HTR-8/SVneo (cell line): ENCODE measurements at regions not wholly inside any gene's neighbourhood (a gene's known extent, or its start where the extent isn't known, plus 50 kb on each side); places are given as distances from the start of the nearest gene placed in this dataset.
"Not testable (repeated sequence)": the region's sequence is repeated elsewhere in the genome, so short reads cannot be mapped to it uniquely, and the experiment has no call there.

Source experiments
- DNase-seq: peaks from one replicate; pipeline ENCODE4 v3.0.0; 2011; ENCODE audit warnings: low spot score, mixed read lengths; ENCODE audit not compliant: insufficient read length
- FAIRE-seq: peaks from 2 replicates; lab custom pipeline; 2011; peaks lifted over from hg19 to GRCh38; lab: Jason Lieb, UNC

DNA sequence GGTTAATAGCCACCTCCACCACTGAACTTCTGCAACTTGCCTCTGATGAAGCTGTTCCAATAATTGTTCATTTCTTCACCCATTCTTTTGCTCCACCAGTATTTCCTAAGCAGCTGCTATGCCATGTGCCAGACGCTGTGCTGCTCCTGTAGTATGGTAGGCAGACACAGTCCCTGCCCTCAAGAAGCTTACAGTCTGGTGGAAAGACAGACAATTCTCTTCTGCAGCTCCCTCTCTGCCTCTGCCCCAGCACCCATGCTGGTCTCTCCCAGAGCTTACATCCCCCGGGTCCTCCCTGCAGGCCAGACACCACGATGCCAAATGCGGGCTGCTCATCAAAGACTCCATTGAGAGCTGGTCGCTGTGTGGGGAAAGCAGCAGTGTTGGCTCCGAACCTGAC is 111.6 kb upstream of the ESRRB start:
- no peak for DNase-seq
- FAIRE-seq, result no peak

- DNase-seq (peak; percentile 67), FAIRE-seq (no peak)
Measured at GRCh38 chr14:76267322-76268046, 108.5 kb upstream of the ESRRB start.

DNA sequence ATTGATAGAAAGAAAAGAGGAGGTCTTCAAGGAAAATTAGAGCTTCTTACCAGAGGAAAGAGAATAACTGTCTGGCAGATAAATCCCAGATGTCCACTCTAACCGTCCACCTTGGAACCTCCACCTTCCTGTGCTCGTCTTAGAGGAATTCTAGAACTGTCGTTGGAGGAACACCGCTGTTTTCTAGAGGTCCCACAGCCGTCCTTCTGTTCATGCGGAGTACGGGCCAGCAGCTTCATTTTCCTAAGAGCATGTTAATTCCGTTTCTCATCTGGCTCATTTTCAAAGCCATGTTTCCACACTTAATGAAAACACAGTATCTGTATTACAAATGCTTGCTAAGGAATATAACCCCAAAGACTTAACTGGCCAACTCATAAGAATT is 107.9 kb upstream of the ESRRB start:
- no peak for DNase-seq
- FAIRE-seq, result peak; percentile 71

DNA sequence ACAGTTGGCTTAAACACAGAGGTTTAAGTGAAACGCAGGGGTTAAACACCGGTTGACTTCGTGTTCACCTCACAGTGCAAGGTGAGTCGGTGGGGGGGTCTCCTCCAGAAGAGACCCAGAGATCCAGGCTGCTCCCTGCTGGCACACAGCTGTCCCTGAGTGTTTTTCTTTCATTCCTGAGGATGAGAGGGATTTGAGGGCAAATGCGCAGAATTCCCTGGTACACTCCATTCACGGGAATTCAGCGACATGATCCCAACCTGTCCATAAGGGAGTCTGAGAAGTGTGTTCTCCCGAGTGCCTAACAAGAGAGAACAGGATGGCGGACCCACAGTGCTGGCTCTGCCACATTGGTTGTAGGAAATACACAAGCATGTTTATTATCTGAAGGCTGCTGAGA is 107.2 kb upstream of the ESRRB start:
- no peak for DNase-seq
- no peak for FAIRE-seq

- FAIRE-seq (peak; percentile 82), DNase-seq (no peak)
Measured at GRCh38 chr14:76271041-76271755, 104.7 kb upstream of the ESRRB start.

DNA sequence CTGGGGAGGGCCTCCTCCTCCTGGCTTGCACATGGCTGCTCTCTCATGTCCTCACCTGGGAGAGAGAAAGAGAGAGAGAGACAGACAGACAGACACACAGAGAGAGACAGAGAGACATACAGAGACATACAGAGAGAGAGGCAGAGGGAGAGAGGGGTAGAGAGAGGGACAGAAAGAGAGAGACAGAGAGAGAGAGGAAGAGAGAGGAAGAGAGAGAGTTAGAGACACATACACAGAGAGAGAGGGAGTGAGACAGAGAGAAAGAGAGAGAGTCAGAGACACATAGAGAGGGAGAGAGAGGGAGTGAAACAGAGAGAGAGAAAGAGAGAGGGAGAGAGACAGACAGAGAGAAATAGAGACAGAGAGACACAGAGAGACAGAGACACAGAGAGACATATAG is 103.6 kb upstream of the ESRRB start:
- no peak for DNase-seq
- FAIRE-seq, result peak; percentile 20

DNA sequence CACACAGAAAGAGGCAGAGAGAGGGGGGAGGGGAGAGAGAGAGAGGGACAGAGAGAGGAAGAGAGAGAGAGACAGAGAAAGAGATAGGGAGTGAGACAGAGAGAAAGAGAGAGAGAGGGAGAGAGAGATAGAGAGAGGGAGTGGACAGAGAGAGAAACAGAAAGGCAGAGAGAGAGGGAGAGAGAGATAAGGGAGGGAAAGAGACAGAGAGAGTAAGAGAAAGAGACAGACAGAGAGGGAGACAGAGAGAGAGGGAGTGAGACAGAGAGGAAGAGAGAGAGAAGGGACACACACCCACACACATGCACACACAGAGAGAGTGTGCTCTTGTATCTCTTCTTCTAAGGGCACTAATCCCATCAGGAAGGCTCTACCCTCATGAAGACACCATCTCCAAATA is 103.2 kb upstream of the ESRRB start:
- no peak for DNase-seq
- FAIRE-seq, result peak; percentile 36

DNA sequence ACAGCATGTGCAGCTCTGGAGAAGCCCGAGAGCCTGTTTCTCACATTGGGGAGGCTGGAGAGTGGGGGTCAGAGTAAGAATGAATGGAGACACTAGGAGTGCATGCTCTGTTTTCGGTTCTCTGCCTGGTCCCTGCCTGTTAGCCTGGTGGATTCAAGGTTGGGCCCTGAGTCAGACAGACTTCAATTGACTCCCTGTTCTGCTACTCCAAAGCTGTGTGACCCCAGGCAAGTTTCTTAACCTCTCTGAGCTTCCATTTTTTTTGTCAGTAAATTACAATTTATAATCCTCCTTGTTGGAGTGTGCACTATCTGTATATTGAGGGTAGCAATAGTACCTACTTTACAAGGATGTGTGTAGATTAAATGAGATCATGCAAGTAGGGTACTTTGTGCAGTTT is 102.6 kb upstream of the ESRRB start:
- FAIRE-seq, result peak; percentile 59
- DNase-seq, result no peak

- FAIRE-seq (no peak), DNase-seq (no peak)
Measured at GRCh38 chr14:76274324-76274723, 101.6 kb upstream of the ESRRB start.

- FAIRE-seq, result peak; percentile 23
- DNase-seq, result no peak
Measured at GRCh38 chr14:76277586-76278130, 98.3 kb upstream of the ESRRB start.

- FAIRE-seq, result peak; percentile 88
Measured at GRCh38 chr14:76280221-76280620, 95.7 kb upstream of the ESRRB start.

GRCh38 chr14:76282581-76282980 is 93.4 kb upstream of the ESRRB start:
- DNase-seq, result no peak
- peak; percentile 51 for FAIRE-seq

More at GRCh38 chr14:76280221-76280620, 95.7 kb upstream of the ESRRB start:
- DNase-seq, result no peak

GRCh38 chr14:76287063-76287462 is 88.9 kb upstream of the ESRRB start:
- FAIRE-seq (no peak), DNase-seq (no peak)

GRCh38 chr14:76289276-76289675 is 86.7 kb upstream of the ESRRB start:
- DNase-seq (no peak), FAIRE-seq (no peak)

DNA sequence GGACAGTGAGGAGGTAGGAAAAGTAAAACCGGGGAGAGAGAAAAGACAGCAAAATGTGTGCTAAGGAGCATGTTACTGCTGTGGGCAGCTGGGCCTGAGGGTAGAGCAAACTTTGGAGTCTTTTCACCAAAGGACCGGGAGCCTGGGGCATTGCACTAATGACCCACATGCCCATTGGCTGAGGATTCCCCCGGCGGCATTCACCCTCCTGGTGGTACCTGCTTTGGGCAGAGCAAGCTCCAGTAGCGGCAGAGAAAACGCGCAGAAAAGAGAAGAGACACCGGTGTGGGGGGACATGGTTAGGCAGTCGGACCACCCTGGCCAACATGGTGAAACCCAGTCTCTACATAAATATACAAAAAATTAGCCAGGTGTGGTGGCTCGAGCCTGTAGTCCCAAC is 83.4 kb upstream of the ESRRB start:
- DNase-seq (no peak), FAIRE-seq (no peak)

GRCh38 chr14:76293221-76293620 is 82.7 kb upstream of the ESRRB start:
- FAIRE-seq (peak; percentile 4), DNase-seq (no peak)

DNA sequence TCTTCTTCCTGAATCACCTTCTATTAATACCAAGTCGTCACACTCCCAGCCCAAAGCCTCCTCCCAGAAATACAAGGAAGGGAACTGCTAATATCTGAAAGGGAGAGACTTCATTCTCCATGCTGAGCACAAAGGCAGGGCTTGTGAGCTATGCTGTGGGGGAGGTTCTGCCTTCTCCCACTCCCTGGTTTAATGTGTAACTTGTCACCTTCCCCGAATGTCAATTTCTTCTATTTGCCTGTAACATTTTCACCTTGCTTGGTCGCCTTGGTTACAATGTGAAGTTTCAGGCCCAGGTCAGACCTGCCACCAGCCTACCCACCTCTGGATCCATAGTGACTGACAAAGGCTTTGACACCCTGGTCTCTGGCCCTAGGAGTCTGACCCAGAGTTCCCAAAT is 82.0 kb upstream of the ESRRB start:
- FAIRE-seq, result peak; percentile 65
- DNase-seq, result no peak

- DNase-seq (no peak), FAIRE-seq (no peak)
Measured at GRCh38 chr14:76294876-76295275, 81.1 kb upstream of the ESRRB start.

DNA sequence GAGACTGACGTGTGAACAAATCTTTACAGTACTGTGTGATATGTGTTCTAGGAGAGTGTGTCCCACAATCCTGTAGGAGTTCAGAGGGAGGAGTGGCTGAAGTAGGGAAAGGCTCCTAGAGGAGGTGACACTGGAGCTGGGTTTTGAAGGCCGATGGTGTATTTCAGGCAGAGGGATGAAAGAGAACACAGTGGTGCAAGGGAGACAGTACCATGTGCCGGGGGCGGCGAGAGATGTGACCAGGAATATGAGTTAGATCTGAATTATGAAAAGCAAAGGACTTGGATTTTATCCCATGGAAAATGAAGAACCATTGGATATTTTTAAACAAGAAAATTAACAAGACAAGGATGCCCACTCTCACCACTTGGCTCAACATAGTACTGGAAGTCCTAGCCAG is 77.0 kb upstream of the ESRRB start:
- FAIRE-seq (no peak), DNase-seq (no peak)

DNA sequence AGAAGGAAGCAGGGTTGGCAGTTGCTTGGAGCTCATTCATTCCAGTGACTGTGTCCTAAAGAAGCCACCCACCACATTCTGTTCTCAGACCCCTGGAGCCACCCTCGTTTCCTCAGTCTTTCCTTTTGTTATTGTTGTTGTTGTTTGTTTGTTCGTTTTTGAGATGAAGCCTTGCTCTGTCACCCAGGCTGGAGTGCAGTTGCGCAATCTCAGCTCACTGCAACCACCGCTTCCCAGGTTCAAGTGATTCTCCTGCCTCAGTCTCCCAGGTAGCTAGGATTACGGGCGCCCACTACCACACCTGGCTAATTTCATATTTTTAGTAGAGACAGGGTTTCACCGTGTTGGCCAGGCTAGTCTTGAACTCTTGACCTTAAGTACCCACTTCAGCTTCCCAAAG is 72.7 kb upstream of the ESRRB start:
- FAIRE-seq, DNase-seq: not testable (repeated sequence)

GRCh38 chr14:76304536-76305267 is 71.2 kb upstream of the ESRRB start:
- FAIRE-seq, result peak; percentile 93

More at GRCh38 chr14:76304536-76305267, 71.2 kb upstream of the ESRRB start:
- no peak for DNase-seq
